ENCODE measurements at regions not wholly inside any gene's neighbourhood (a gene's known extent, or its start where the extent isn't known, plus 50 kb on each side); places are given as distances from the start of the nearest gene placed in this dataset.
"Not testable (repeated sequence)": the region's sequence is repeated elsewhere in the genome, so short reads cannot be mapped to it uniquely, and the experiment has no call there.

- no peak for DNase-seq (ENCODE audit: low read depth)
- no peak overlapping the region for H3K4me3 ChIP-seq (ENCODE audit: low read depth, low read length)
- TF ChIP-seq, protein P1, sequence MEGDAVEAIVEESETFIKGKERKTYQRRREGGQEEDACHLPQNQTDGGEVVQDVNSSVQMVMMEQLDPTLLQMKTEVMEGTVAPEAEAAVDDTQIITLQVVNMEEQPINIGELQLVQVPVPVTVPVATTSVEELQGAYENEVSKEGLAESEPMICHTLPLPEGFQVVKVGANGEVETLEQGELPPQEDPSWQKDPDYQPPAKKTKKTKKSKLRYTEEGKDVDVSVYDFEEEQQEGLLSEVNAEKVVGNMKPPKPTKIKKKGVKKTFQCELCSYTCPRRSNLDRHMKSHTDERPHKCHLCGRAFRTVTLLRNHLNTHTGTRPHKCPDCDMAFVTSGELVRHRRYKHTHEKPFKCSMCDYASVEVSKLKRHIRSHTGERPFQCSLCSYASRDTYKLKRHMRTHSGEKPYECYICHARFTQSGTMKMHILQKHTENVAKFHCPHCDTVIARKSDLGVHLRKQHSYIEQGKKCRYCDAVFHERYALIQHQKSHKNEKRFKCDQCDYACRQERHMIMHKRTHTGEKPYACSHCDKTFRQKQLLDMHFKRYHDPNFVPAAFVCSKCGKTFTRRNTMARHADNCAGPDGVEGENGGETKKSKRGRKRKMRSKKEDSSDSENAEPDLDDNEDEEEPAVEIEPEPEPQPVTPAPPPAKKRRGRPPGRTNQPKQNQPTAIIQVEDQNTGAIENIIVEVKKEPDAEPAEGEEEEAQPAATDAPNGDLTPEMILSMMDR (IDR thresholded peaks at IDR 0.05; ENCODE audit: insufficient read depth, low read depth, low read length), result no peak
These were observed 3899.1 kb upstream of the OR11H1 start for GRCh38 chr22:11628651-11629511.

- no peak overlapping the region for H3K4me3 ChIP-seq (ENCODE audit: low read depth, low read length)
- TF ChIP-seq, protein P1 (IDR thresholded peaks at IDR 0.05; ENCODE audit: insufficient read depth, low read depth, low read length), result no peak
- DNase-seq (ENCODE audit: low read depth), result no peak
These were observed 3898.2 kb upstream of the OR11H1 start for GRCh38 chr22:11629661-11630385.

- peak; percentile 16 for DNase-seq (ENCODE audit: low read depth)
- H3K4me3 ChIP-seq (ENCODE audit: low read depth, low read length), result not testable (repeated sequence)
These were observed 3897.5 kb upstream of the OR11H1 start for GRCh38 chr22:11630386-11631084.
